ENCODE measurements at regions not wholly inside any gene's neighbourhood (a gene's known extent, or its start where the extent isn't known, plus 50 kb on each side); places are given as distances from the start of the nearest gene placed in this dataset.
"Not testable (repeated sequence)": the region's sequence is repeated elsewhere in the genome, so short reads cannot be mapped to it uniquely, and the experiment has no call there.

DNA sequence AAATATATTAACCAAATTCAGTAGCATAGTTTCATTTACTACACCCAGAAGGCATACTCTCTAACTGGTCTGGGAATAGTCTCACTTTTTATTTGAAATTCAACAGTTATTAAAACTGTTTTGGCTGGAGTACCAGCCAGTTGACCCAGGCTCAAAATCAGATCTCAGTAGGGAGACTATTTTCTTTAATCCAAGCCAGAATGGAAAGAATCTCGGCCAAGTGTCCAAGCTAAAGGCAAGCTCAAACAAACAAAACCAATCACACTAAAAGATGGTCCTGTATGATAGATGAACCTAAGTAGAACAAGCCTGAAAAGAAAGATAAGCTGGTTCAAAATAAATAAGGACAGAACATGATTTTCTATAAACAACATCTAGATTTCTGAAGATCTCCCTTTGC lies 259.6 kb upstream of the POM121L12 start:
- DNase-seq: no peak

DNA sequence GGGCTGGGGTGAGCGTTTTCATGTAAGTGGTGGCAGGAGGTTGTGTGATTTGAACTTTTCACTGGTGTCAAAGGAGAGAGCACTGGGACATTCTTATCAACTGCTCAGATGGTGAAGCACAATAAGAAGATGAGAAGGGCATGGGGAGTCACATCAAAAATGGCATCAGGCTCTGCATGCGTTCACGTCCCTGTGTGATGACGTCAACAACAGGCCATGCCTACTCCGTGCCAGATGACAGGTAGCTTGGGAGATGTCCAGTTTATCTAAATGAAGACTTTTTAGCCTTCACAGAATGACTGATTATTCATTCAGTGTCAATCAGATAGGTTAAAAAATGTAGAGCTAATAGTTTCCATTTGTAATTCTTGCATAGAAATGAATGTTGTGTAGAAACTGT lies 264.3 kb upstream of the POM121L12 start:
- DNase-seq: no peak

DNA sequence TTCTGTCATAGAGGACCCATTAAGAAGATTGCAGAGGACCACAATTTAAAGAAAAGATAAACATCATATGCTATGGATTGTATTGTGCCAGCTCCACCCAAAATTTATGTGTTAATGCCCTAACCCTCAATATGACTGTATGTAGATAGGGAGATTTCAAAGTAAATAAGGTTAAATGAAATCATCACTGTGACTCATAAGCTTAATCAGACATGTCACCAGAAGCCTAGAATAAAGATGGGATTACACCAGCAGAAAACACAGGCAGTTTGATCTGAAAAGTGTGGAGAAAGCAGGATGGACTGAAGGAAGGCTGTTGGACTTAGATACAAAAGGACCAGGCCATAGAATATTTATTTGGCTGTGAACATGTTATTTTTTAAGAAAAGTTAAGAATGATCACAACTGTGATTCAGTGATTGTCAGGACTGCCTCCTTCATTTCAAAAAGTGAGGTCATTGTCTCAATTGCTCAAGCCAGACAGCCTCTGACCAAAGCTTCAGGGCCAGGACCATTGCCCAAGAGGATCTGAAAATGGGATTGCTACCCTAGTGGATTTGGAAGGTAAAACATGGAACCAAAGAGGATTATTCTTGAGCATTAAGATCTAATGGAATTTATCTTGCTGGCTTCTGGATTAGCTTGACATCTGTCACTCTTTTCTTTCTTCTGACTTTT lies 270.8 kb upstream of the POM121L12 start:
- DNase-seq: no peak

DNA sequence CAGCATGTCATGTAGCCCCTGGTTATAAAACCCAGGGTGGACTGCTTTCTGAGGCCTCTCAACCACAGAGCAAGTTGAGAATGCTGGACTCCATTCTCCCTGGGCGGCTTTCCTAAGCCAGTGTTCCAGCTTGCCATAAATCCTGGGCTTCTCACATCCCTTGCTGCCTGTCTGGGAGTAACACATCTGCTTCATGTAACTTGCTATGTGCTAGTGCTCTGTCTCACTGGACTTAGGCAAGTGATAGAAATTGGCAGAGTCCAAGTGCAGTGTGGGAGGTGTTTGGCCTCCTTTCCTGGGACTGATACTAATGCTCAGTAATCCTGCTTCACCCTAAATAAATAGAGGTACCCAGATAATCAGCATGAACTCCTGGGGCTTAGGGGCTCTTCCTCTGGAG lies 277.1 kb upstream of the POM121L12 start:
- DNase-seq: no peak

DNA sequence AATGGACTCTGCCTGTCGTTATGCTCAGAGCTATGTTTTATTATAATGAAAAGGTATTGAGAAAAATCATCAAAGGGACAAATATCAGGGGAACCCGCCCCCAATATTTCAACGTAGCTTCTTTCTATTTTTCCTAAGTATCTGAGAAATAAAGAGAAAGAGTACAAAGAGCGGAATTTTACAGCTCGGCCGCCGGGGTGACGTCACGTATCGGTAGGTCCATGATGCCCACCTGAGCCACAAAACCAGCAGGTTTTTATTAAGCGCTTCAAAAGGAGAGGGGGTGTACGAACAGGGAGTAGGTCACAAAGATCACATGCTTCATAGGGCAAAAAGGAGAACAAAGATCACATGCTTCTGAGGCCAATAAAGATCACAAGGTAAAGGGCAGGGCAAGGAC lies 281.6 kb upstream of the POM121L12 start:
- DNase-seq: no peak

- no peak for DNase-seq
Observed at GRCh38 chr7:52752891-52753290, 282.5 kb upstream of the POM121L12 start.

DNA sequence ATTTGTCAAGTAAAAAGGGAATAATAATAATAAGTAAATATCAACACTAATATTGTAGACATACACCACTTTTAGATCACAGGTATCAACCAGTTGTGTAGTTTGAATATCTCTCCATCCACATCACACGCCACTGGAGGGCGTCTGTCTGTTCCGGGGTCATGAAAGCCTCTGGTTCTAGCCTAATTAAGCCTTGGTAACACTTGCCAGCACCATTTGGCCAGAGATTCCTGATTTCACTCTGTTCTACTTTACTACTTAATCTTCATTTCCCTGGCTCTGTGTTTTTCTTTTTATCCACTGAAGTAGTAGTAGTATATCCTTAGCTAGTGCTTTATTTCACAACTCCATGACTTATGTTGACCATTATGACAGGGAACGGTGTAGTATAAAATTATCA lies 285.6 kb upstream of the POM121L12 start:
- DNase-seq: no peak

GRCh38 chr7:52747817-52748216 lies 287.6 kb upstream of the POM121L12 start:
- DNase-seq: no peak

- DNase-seq: no peak
Observed at GRCh38 chr7:52741670-52742290, 293.7 kb upstream of the POM121L12 start.

DNA sequence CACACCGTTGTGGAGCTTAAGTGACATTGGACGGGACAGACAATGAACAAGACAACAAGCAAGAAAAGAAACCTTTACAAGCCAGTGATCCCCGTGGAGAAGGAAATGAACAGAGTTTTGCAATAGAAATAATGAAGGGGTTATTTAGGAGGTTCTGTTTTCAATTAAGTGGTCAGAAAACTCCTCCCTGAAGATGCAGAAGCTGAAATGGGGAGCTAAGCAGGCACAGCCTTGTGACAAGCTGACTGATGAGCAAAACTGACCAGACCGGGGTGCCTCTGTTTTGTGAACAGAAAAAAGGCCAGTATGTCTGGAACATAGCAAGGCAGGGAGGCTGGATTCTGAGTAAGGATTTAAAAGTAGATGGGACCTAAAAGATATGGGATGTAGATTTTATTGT lies 299.8 kb upstream of the POM121L12 start:
- no peak for DNase-seq

- DNase-seq: not testable (repeated sequence)
Observed at GRCh38 chr7:52728683-52729082, 306.8 kb upstream of the POM121L12 start.

- DNase-seq: no peak
Observed at GRCh38 chr7:52727632-52728031, 307.8 kb upstream of the POM121L12 start.

DNA sequence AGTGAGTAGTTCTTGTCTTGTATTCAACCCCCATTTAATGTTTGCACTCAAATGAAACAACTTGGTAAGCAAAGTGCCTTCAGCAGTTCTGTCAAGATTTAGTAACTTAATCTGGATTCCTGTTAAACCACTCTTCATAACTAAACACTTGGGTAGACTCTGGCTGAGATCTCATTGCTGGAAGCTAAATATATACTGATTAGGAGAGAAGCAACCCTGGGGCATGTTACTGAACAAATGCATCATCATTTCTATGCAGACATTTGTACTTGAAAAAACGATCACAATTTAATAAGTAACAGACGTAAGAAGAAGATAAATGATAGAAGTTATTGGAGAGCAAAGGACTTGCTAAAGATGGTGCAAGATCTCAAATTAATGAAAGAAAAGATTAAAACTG lies 308.4 kb upstream of the POM121L12 start:
- no peak for DNase-seq

GRCh38 chr7:52726493-52726892 lies 308.9 kb upstream of the POM121L12 start:
- DNase-seq: no peak

DNA sequence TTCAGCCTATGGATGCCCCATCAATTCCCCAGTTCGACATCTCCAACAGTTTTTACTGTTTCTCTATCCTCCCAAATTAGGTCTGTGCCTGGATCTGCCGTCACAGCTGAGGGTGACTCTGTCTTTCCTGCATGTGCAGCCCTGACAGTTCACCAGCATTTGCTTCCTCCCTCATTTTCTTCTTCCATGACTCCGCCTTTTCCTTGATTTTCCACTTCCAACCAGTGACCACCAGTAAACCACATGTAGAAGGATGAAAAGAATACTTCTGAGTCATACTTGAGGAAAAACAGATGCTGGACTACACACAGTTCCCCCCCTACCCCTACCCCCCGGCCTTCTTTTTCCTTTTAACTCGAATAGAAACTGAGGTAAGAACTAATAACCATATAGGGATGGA lies 311.8 kb upstream of the POM121L12 start:
- DNase-seq: no peak

GRCh38 chr7:52720856-52721255 lies 314.6 kb upstream of the POM121L12 start:
- no peak for DNase-seq

DNA sequence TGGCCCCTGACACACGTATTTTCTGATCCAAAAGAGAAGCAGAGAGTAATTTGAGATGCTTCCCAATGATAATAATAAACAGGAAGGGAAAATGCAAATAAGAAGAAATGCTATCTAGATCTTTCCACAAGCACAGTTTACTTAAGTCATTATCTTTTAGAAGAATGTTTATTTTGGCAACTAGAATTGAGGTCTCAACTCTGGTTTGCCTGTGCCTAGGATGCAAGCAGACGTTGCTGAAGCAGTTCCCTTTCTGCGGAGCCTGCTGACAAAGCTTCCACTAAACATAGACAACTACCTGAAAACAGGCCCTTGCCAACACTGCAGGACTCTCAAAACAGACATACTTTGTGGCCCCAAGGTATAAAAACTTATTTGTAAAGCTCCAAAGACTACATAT lies 315.8 kb upstream of the POM121L12 start:
- no peak for DNase-seq

- DNase-seq: no peak
Observed at GRCh38 chr7:52715701-52716100, 319.7 kb upstream of the POM121L12 start.

DNA sequence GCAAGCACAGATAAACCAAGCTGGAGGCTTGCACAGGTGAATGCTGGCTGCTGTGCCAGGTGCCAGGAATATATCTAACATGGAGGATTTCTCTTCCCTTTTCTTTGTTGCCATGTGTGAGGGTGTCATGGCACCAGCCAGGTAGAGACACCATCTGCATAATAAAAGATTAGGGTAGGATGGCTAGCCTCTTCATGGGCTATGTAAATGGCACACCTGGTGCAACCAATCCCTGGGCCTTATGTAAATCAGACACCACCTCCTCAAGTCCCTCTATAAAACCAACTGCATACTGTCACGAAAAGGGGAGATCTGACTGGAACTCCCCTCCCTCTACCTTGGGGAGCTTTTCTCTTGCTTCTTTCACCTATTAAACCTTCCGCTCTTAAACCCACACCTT lies 322.5 kb upstream of the POM121L12 start:
- no peak for DNase-seq

DNA sequence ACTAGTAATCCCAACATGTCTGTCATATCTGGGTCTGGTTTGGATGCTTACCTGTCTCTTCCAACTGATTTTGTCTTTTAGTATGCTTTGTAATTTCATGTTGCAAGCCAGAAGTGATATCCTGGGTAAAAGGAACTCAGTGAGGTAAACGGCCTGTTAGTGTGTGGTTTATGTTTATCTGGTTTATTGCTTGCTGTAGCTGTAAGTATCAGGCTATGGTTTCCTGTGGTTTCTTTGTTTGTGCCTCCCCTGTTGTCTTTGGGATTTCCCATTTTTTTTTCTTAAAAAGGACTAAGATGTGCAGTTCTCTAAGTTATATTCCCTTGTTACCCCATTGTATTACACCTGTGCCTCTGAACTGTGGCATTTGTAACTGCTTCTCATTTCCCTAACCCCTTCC lies 323.5 kb upstream of the POM121L12 start:
- DNase-seq: no peak

GRCh38 chr7:52708846-52709245 lies 326.6 kb upstream of the POM121L12 start:
- DNase-seq: no peak

- DNase-seq: no peak
Observed at GRCh38 chr7:52705768-52706167, 329.7 kb upstream of the POM121L12 start.

DNA sequence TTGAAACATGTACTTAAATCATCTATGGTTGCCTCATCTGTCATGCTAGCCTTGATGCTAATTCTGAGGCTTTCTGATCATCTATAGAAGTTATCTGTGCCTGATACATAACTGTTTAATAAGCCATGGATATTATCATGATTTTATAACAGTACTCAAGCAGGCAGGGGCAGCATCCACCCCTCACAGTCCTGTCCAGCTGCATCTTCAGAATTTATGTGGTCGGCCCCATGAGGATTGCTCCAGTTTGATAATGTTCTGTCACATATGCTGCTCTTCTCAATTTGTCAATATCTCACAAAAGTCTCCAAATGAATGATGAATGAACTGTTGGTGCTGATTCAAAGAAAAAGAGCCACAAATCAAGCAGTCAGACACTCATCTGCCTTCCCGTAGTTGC lies 335.1 kb upstream of the POM121L12 start:
- no peak for DNase-seq

DNA sequence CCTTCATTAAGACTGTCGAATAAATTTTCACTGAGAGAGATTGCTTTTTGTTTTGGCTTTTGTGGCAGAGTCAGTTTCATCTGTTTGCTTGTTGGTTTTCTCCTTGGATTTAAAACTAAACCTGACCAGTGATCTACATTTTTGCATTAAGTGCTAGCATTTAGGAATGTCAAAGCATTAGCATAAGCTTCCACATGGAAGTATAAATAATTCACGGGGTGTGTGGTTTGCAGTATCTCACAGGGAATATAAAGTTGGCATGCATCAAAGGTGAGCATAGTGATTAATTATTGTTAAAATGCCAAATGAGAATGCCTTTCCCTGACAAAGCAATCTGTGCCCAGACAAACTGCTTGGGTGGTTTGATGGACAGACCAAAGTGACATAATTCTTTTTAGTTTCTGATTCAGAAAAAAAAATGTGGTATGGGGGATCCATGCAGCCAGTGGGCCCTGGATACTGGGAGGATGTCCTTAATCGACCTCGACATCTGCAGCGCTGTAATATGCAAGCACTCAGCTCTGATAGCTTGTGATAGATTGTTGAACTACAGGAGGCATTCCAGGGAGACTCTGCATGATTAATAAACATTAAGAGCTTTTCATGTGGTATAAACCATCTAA lies 339.3 kb upstream of the POM121L12 start:
- no peak for DNase-seq

- DNase-seq: no peak
Observed at GRCh38 chr7:52691257-52691656, 344.2 kb upstream of the POM121L12 start.

Measured in NCI-H1694 (cell line).